WTC11 (cell line): ENCODE measurements at regions not wholly inside any gene's neighbourhood (a gene's known extent, or its start where the extent isn't known, plus 50 kb on each side); places are given as distances from the start of the nearest gene placed in this dataset.

Experiments used
- ATAC-seq: fragments of 200-7000 bp; cut with Tn5 transposase; 2 replicates; pipeline ENCODE4 v1.10.0; 2021; ENCODE audit warnings: mild to moderate bottlenecking, moderate library complexity
- CTCF ChIA-PET: fragments of 300-600 bp; sonication (Branson Sonifier 250); formaldehyde crosslinking; loops from one replicate; lab custom pipeline; 2021; ENCODE audit warnings: antibody characterized with exemption; lab: Charles Lee
- POLR2A ChIA-PET: fragments of 350-600 bp; sonication (Branson Sonifier 250); formaldehyde crosslinking; loops from one replicate; lab custom pipeline; 2021; ENCODE audit warnings: antibody characterized with exemption; lab: Charles Lee
- DNase-seq: peaks from one replicate; pipeline ENCODE4 v3.0.0; 2021; ENCODE audit warnings: low spot score
- H3K27ac Mint-ChIP-seq: 2 replicates; pipeline ENCODE4 v1.8.0; 2021; ENCODE audit warnings: mixed read lengths
- H3K27me3 Mint-ChIP-seq: 2 replicates; pipeline ENCODE4 v1.8.0; 2021; ENCODE audit warnings: low read depth, mild to moderate bottlenecking, moderate library complexity, mixed read lengths
- H3K36me3 Mint-ChIP-seq: 2 replicates; pipeline ENCODE4 v1.8.0; 2021; ENCODE audit warnings: mixed read lengths
- H3K4me1 Mint-ChIP-seq: 2 replicates; pipeline ENCODE4 v1.8.0; 2022; ENCODE audit warnings: mixed read lengths
- H3K4me3 Mint-ChIP-seq: 2 replicates; pipeline ENCODE4 v1.8.0; 2021; ENCODE audit warnings: mild to moderate bottlenecking, moderate library complexity, mixed read lengths
- H3K9me3 Mint-ChIP-seq: 2 replicates; pipeline ENCODE4 v1.8.0; 2021; ENCODE audit warnings: mixed read lengths
- CBFB ChIP-seq: sonication (generic); formaldehyde crosslinking; IDR thresholded peaks from 2 replicates; pipeline ENCODE4 v1.8.1; 2022; ENCODE audit warnings: mild to moderate bottlenecking, low read depth, missing genetic modification reagents
- CREM ChIP-seq: sonication (generic); formaldehyde crosslinking; IDR thresholded peaks from 2 replicates; pipeline ENCODE4 v1.8.1; 2022; ENCODE audit warnings: mild to moderate bottlenecking, missing genetic modification reagents, moderate library complexity
- FOXP1 ChIP-seq: sonication (generic); formaldehyde crosslinking; IDR thresholded peaks from 2 replicates; pipeline ENCODE4 v1.8.0; 2022; ENCODE audit warnings: missing genetic modification reagents, mild to moderate bottlenecking, moderate library complexity, borderline replicate concordance
- JAZF1 ChIP-seq: fragments of 250-450 bp; sonication (Bioruptor Pico); IDR thresholded peaks from 2 replicates; pipeline ENCODE4 v1.9.0; 2021; ENCODE audit warnings: moderate library complexity, mild to moderate bottlenecking, inconsistent platforms
- KAT7 ChIP-seq: sonication (generic); formaldehyde crosslinking; IDR thresholded peaks from 2 replicates; pipeline ENCODE4 v1.8.1; 2023; ENCODE audit warnings: missing genetic modification reagents, mild to moderate bottlenecking, borderline replicate concordance
- MYBL2 ChIP-seq: sonication (generic); formaldehyde crosslinking; IDR thresholded peaks from 2 replicates; pipeline ENCODE4 v1.8.1; 2023; ENCODE audit warnings: mild to moderate bottlenecking, moderate library complexity, missing genetic modification reagents
- NFATC4 ChIP-seq: fragments of 250-450 bp; sonication (Bioruptor Pico); IDR thresholded peaks from 2 replicates; pipeline ENCODE4 v1.9.0; 2021; ENCODE audit warnings: mild to moderate bottlenecking
- NFYB ChIP-seq: sonication (generic); formaldehyde crosslinking; conservative IDR thresholded peaks from 2 replicates; pipeline ENCODE4 v1.8.0; 2022; ENCODE audit warnings: low read depth, missing genetic modification reagents
- PRRX2 ChIP-seq: fragments of 250-450 bp; sonication (Bioruptor Pico); IDR thresholded peaks from 2 replicates; pipeline ENCODE4 v1.8.0; 2021; ENCODE audit warnings: mild to moderate bottlenecking
- TP53 ChIP-seq: sonication (generic); formaldehyde crosslinking; IDR thresholded peaks from 2 replicates; pipeline ENCODE4 v1.8.1; 2023; ENCODE audit warnings: mild to moderate bottlenecking, missing genetic modification reagents
- ZNF232 ChIP-seq: sonication (generic); formaldehyde crosslinking; IDR thresholded peaks from 2 replicates; pipeline ENCODE4 v1.8.0; 2022; ENCODE audit warnings: mild to moderate bottlenecking, missing genetic modification reagents
- ZNF263 ChIP-seq: sonication (generic); formaldehyde crosslinking; IDR thresholded peaks from 2 replicates; pipeline ENCODE4 v1.8.1; 2022; ENCODE audit warnings: low read depth, mild to moderate bottlenecking, moderate library complexity, missing genetic modification reagents
- ZNF671 ChIP-seq: fragments of 250-450 bp; sonication (Bioruptor Pico); IDR thresholded peaks from 2 replicates; pipeline ENCODE4 v1.8.0; 2021; ENCODE audit warnings: mild to moderate bottlenecking
- TF ChIP-seq, protein P1 (sequence below): sonication (generic); formaldehyde crosslinking; IDR thresholded peaks from 2 replicates; pipeline ENCODE4 v1.8.1; 2022; ENCODE audit warnings: mild to moderate bottlenecking, moderate library complexity, missing genetic modification reagents
- TF ChIP-seq, protein P2 (sequence below): sonication (generic); formaldehyde crosslinking; conservative IDR thresholded peaks from 2 replicates; pipeline ENCODE4 v1.8.1; 2023; ENCODE audit warnings: mild to moderate bottlenecking, low read depth, missing genetic modification reagents, moderate library complexity
- TF ChIP-seq, protein P3 (sequence below): sonication (generic); formaldehyde crosslinking; IDR thresholded peaks from 2 replicates; pipeline ENCODE4 v1.8.1; 2022; ENCODE audit warnings: low read depth, mild to moderate bottlenecking, moderate library complexity, missing genetic modification reagents, borderline replicate concordance
- TF ChIP-seq, protein P4 (sequence below): fragments of 250-450 bp; sonication (Bioruptor Pico); IDR thresholded peaks from 2 replicates; pipeline ENCODE4 v2.1.2; 2022; ENCODE audit warnings: mild to moderate bottlenecking, moderate library complexity
- TF ChIP-seq, protein P5 (sequence below): sonication (generic); formaldehyde crosslinking; IDR thresholded peaks from 2 replicates; pipeline ENCODE4 v1.8.1; 2023; ENCODE audit warnings: mild to moderate bottlenecking, missing genetic modification reagents
- TF ChIP-seq, protein P6 (sequence below): sonication (generic); formaldehyde crosslinking; IDR thresholded peaks from 2 replicates; pipeline ENCODE4 v1.8.1; 2022; ENCODE audit warnings: mild to moderate bottlenecking, missing genetic modification reagents, moderate library complexity, borderline replicate concordance

DNA sequence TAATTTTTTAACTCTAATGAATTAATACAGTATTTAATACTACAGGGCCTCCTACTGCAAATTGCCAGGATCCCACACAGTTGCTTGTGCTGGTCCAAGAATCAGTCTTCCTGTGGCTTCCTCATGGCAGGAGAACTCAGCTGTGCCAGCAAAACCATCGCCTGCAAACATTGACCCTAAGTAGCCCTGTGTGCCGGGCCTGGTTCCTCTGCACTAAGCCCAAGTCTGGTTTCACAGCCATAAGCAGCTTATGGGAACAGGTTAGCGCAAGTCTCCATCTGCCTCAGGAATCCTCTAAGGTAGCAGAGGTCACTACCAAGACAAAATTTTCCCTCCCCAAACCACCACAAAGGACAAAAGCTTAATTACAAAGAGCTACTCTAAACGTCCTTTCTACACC is 216.6 kb downstream of the PLA2G4A start:
- H3K9me3 Mint-ChIP-seq: peaks cover 5% of the 10 kb centered on the region; the same call in 1 of the 2 replicates
- CTCF ChIA-PET: no interaction called here
- ATAC-seq (no peak), DNase-seq (no peak)
- H3K27me3 Mint-ChIP-seq: peaks cover 24% of the 10 kb centered on the region
- H3K27ac Mint-ChIP-seq: no peak overlapping the region
- peaks cover 31% of the 10 kb centered on the region for H3K4me1 Mint-ChIP-seq
- POLR2A ChIA-PET: no interaction called here
- H3K36me3 Mint-ChIP-seq: no peaks in the 10 kb centered on the region
- no peak overlapping the region for H3K4me3 Mint-ChIP-seq
- TF ChIP-seq ZNF671 (CRISPR knock-in tag): no peak
- no peak for TF ChIP-seq FOXP1
- no peak for TF ChIP-seq TP53 (CRISPR knock-in tag)
- no peak for TF ChIP-seq JAZF1 (CRISPR knock-in tag)
- TF ChIP-seq, protein P1, sequence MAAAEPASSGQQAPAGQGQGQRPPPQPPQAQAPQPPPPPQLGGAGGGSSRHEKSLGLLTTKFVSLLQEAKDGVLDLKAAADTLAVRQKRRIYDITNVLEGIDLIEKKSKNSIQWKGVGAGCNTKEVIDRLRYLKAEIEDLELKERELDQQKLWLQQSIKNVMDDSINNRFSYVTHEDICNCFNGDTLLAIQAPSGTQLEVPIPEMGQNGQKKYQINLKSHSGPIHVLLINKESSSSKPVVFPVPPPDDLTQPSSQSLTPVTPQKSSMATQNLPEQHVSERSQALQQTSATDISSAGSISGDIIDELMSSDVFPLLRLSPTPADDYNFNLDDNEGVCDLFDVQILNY: no peak
- TF ChIP-seq, protein P2, sequence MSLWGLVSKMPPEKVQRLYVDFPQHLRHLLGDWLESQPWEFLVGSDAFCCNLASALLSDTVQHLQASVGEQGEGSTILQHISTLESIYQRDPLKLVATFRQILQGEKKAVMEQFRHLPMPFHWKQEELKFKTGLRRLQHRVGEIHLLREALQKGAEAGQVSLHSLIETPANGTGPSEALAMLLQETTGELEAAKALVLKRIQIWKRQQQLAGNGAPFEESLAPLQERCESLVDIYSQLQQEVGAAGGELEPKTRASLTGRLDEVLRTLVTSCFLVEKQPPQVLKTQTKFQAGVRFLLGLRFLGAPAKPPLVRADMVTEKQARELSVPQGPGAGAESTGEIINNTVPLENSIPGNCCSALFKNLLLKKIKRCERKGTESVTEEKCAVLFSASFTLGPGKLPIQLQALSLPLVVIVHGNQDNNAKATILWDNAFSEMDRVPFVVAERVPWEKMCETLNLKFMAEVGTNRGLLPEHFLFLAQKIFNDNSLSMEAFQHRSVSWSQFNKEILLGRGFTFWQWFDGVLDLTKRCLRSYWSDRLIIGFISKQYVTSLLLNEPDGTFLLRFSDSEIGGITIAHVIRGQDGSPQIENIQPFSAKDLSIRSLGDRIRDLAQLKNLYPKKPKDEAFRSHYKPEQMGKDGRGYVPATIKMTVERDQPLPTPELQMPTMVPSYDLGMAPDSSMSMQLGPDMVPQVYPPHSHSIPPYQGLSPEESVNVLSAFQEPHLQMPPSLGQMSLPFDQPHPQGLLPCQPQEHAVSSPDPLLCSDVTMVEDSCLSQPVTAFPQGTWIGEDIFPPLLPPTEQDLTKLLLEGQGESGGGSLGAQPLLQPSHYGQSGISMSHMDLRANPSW: no peak
- TF ChIP-seq, protein P3, sequence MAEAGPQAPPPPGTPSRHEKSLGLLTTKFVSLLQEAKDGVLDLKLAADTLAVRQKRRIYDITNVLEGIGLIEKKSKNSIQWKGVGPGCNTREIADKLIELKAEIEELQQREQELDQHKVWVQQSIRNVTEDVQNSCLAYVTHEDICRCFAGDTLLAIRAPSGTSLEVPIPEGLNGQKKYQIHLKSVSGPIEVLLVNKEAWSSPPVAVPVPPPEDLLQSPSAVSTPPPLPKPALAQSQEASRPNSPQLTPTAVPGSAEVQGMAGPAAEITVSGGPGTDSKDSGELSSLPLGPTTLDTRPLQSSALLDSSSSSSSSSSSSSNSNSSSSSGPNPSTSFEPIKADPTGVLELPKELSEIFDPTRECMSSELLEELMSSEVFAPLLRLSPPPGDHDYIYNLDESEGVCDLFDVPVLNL (CRISPR knock-in tag): no peak

DNA sequence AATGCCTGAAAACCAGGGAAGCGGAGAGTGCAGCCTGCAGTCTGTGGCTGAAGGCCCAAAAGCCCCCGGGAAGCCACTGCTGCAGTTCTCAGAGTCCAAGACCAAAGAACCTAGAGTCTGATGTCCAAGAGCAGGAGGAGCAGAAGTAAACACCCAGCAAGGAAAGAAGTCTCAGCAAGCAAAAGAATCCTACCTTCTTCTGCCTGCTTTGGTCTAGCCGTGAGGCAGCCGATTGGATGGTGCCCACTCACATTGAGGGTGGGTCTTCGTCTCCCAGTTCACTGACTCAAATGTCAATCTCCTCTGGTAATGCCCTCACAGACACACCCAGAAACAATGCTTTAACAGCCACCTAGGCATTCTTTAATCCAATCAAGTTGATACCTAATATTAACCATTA is 217.5 kb downstream of the PLA2G4A start:
- Mint-ChIP-seq H3K4me3 (no peak overlapping the region), H3K36me3 (no peaks in the 10 kb centered on the region), H3K27ac (no peak overlapping the region), H3K4me1 (peaks cover 31% of the 10 kb centered on the region), H3K9me3 (no peaks in the 10 kb centered on the region), H3K27me3 (peaks cover 24% of the 10 kb centered on the region)
- TF ChIP-seq, protein P4, sequence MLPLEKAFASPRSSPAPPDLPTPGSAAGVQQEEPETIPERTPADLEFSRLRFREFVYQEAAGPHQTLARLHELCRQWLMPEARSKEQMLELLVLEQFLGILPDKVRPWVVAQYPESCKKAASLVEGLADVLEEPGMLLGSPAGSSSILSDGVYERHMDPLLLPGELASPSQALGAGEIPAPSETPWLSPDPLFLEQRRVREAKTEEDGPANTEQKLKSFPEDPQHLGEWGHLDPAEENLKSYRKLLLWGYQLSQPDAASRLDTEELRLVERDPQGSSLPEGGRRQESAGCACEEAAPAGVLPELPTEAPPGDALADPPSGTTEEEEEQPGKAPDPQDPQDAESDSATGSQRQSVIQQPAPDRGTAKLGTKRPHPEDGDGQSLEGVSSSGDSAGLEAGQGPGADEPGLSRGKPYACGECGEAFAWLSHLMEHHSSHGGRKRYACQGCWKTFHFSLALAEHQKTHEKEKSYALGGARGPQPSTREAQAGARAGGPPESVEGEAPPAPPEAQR (CRISPR knock-in tag): no peak
- no peak for TF ChIP-seq ZNF263
- TF ChIP-seq NFYB (CRISPR knock-in tag): no peak
- no peak for TF ChIP-seq KAT7 (CRISPR knock-in tag)
- TF ChIP-seq CREM: no peak
- TF ChIP-seq, protein P5, sequence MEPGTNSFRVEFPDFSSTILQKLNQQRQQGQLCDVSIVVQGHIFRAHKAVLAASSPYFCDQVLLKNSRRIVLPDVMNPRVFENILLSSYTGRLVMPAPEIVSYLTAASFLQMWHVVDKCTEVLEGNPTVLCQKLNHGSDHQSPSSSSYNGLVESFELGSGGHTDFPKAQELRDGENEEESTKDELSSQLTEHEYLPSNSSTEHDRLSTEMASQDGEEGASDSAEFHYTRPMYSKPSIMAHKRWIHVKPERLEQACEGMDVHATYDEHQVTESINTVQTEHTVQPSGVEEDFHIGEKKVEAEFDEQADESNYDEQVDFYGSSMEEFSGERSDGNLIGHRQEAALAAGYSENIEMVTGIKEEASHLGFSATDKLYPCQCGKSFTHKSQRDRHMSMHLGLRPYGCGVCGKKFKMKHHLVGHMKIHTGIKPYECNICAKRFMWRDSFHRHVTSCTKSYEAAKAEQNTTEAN (CRISPR knock-in tag): no peak
- no peak for TF ChIP-seq NFATC4
- no peak for TF ChIP-seq CBFB
- no peak for TF ChIP-seq PRRX2
- TF ChIP-seq ZNF232 (CRISPR knock-in tag): no peak
- TF ChIP-seq MYBL2: no peak
- TF ChIP-seq, protein P6, sequence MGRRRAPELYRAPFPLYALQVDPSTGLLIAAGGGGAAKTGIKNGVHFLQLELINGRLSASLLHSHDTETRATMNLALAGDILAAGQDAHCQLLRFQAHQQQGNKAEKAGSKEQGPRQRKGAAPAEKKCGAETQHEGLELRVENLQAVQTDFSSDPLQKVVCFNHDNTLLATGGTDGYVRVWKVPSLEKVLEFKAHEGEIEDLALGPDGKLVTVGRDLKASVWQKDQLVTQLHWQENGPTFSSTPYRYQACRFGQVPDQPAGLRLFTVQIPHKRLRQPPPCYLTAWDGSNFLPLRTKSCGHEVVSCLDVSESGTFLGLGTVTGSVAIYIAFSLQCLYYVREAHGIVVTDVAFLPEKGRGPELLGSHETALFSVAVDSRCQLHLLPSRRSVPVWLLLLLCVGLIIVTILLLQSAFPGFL (CRISPR knock-in tag): no peak
- DNase-seq (no peak), ATAC-seq (peak; percentile 33; the same call in 1 of the 2 replicates)
- ChIA-PET CTCF (no interaction called here), POLR2A (no interaction called here)
